ENCODE measurements at regions not wholly inside any gene's neighbourhood (a gene's known extent, or its start where the extent isn't known, plus 50 kb on each side); places are given as distances from the start of the nearest gene placed in this dataset.

DNA sequence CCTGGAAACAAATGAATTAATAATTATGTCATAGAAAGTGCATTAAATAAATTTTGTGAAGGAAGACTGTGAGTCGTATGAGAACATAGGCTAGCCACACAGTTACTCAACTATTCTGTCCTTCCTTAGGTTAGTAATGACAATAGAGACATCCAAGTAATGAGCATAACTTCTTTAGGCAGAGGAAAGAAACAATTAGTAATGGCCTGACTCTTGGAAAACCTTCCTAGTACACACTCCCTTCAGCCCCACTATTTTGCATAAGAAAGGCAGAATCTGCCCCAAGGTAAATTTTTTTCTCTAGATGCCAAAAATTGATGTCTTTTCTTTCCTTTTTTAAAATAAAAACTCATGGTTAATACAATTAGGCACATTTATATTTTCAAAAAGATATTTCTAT lies 1619.0 kb upstream of the WWC1 start:
- TF ChIP-seq, protein P1, sequence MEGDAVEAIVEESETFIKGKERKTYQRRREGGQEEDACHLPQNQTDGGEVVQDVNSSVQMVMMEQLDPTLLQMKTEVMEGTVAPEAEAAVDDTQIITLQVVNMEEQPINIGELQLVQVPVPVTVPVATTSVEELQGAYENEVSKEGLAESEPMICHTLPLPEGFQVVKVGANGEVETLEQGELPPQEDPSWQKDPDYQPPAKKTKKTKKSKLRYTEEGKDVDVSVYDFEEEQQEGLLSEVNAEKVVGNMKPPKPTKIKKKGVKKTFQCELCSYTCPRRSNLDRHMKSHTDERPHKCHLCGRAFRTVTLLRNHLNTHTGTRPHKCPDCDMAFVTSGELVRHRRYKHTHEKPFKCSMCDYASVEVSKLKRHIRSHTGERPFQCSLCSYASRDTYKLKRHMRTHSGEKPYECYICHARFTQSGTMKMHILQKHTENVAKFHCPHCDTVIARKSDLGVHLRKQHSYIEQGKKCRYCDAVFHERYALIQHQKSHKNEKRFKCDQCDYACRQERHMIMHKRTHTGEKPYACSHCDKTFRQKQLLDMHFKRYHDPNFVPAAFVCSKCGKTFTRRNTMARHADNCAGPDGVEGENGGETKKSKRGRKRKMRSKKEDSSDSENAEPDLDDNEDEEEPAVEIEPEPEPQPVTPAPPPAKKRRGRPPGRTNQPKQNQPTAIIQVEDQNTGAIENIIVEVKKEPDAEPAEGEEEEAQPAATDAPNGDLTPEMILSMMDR (conservative IDR thresholded peaks at IDR 0.05; ENCODE audit: low read length) = no peak
- TF ChIP-seq EZH2phosphoT487 (IDR thresholded peaks at IDR 0.05; ENCODE audit: borderline replicate concordance, low read depth, low read length) = no peak
